HG02852 (cell line): ENCODE measurements at regions not wholly inside any gene's neighbourhood (a gene's known extent, or its start where the extent isn't known, plus 50 kb on each side); places are given as distances from the start of the nearest gene placed in this dataset.
"Not testable (repeated sequence)": the region's sequence is repeated elsewhere in the genome, so short reads cannot be mapped to it uniquely, and the experiment has no call there.

Source experiments
- ATAC-seq: cut with Tn5 transposase; IDR thresholded peaks from one replicate; pipeline ENCODE4 v1.9.1; 2021; ENCODE audit warnings: mild to moderate bottlenecking, moderate library complexity; ENCODE audit not compliant: unreplicated experiment

GRCh38 chr9:78893774-78894401, 597.0 kb downstream of the PSAT1 start:
- ATAC-seq = no peak

- ATAC-seq = no peak
Measured at GRCh38 chr9:78896479-78896878, 599.6 kb downstream of the PSAT1 start.

GRCh38 chr9:78898234-78898633, 601.3 kb downstream of the PSAT1 start:
- no peak for ATAC-seq

- ATAC-seq = no peak
Measured at GRCh38 chr9:78899006-78899405, 602.1 kb downstream of the PSAT1 start.

- ATAC-seq = no peak
Measured at GRCh38 chr9:78900500-78900899, 603.6 kb downstream of the PSAT1 start.

- no peak for ATAC-seq
Measured at GRCh38 chr9:78902051-78902450, 605.1 kb downstream of the PSAT1 start.

- ATAC-seq = no peak
Measured at GRCh38 chr9:78903581-78903980, 606.7 kb downstream of the PSAT1 start.

- no peak for ATAC-seq
Measured at GRCh38 chr9:78904686-78905085, 607.8 kb downstream of the PSAT1 start.

- ATAC-seq = no peak
Measured at GRCh38 chr9:78905387-78905786, 608.5 kb downstream of the PSAT1 start.

- no peak for ATAC-seq
Measured at GRCh38 chr9:78905986-78906755, 609.2 kb downstream of the PSAT1 start.

GRCh38 chr9:78909566-78909965, 612.6 kb downstream of the PSAT1 start:
- no peak for ATAC-seq

GRCh38 chr9:78916884-78917283, 620.0 kb downstream of the PSAT1 start:
- not testable (repeated sequence) for ATAC-seq

GRCh38 chr9:78918976-78919375, 622.1 kb downstream of the PSAT1 start:
- no peak for ATAC-seq

- no peak for ATAC-seq
Measured at GRCh38 chr9:78919701-78920100, 622.8 kb downstream of the PSAT1 start.

GRCh38 chr9:78921341-78921740, 624.4 kb downstream of the PSAT1 start:
- no peak for ATAC-seq

GRCh38 chr9:78923966-78924659, 627.2 kb downstream of the PSAT1 start:
- no peak for ATAC-seq

GRCh38 chr9:78927099-78927940, 630.4 kb downstream of the PSAT1 start:
- no peak for ATAC-seq

GRCh38 chr9:78928625-78929405, 631.9 kb downstream of the PSAT1 start:
- ATAC-seq = no peak

GRCh38 chr9:78930281-78930680, 633.4 kb downstream of the PSAT1 start:
- ATAC-seq = no peak
